HG03045 (cell line): ENCODE measurements at regions not wholly inside any gene's neighbourhood (a gene's known extent, or its start where the extent isn't known, plus 50 kb on each side); places are given as distances from the start of the nearest gene placed in this dataset.

Experiments
- ATAC-seq: cut with Tn5 transposase; IDR thresholded peaks from one replicate; pipeline ENCODE4 v1.9.1; 2021; ENCODE audit warnings: mild to moderate bottlenecking, moderate library complexity; ENCODE audit not compliant: unreplicated experiment

DNA sequence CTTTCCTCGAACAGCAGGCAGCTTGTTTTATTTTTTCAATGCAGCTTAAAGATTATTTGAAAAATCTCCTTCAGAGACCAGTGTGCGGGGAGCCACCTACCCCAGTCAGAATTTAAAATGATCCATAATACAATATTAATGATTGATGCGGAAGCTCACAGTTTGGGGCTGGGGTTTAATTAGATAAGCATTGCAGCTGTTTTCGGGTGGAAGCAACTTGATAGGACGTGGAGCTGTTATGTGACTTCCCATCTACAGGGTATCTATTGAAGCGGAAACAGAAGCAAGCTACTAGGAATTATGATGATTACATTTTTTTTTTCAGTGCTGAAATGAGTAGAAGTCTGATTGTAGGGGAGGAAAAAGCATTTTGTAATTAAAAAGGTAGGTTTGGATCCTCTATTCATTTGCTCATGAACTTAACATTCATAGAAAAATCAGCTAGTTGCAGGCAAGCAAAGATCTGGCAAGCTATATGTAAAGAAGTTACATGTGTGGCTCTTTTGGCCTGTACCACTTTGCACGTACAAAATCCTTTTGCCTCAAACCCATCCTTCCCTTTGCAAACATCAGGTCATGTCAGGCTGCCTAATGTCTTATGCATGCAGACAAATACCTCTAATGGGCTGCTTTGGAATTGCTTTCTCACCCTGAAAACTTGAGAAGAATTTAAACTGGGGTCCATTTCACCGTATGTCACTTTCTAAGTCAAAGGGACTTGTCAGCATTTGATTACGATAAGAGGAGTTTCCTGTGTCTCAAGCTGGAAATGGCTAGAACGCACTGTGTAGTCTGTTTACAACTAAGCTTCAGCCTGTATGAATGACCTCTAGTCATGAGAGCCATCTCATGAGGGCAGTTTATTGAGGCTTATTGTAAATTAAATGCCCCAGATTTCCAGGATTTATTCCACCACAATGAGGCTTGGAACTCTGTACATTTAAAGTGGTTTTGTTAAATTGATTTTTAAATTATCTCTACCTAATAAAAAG is 267.1 kb upstream of the TMTC4 start:
- no peak for ATAC-seq

DNA sequence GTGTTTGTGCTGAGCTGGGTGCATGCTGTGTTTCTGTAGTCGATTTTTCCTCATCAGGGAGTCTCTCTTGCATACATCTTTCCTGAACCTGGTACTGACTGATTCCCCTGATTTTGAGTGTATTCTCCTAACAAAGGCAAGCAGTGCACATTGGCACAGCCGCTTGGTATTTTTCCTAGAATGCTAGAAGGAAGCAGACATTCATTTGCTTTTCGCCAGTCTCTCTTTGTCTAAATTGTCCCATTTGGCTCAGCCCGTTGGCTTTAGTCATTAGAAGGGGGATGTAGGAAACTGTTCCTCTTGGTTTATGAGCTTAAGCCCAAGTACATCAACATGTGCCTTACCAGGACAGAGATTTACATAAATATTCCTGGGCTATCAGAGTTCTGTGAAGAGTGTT is 266.1 kb upstream of the TMTC4 start:
- no peak for ATAC-seq

DNA sequence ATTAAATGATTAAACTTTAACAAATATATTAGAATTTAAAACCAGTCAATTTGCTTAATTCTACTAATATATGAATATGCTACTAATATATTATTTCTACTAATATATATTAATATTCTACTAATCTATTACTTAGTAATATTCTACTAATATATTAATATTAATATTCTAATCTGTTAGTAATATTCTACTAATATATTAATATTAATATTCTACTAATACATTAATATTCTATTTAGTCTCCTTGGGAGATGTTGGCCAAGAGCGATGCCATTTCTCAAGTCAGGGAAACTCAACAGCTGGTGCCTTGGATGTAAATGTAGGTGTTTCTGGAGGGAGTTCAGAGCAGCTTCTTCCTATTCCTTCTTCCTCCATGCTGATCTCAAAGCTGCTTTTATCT is 259.2 kb upstream of the TMTC4 start:
- ATAC-seq: no peak

DNA sequence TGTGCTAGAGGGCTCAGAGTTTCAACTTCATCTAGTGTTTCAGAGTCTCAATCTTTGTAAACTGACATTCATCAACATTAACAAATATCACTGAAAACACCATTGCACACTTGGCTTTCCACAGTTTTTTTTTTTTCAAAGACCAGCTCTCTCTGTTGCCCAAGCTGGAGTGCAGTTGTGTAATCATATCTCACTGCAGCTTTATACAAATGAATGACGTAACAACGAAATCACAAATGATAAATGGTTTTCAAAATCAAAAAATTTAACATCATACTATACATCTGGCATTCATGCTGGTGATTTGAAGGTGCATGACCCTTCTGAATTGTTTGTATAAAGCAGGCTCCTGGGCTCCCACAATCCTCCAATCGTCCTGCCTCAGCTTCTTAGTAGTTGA is 248.0 kb upstream of the TMTC4 start:
- no peak for ATAC-seq

DNA sequence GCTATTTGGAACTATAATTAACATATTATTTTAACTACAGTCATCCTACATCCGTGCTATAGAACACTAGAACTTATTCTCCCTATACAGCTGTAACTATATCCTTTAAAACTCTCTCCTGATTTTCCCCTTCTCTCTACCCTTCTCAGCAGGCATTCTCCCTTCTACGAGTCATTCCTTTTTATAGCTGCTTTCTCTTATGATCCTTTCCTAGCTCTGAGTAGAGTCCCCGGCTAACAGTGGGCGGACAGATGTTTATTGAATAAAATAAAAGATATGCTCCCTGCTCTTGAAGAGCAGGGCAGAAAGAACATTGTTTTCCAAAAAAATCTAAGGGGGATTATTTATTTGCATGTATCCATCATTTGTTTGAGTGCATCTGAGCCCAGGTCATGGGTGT is 246.5 kb upstream of the TMTC4 start:
- no peak for ATAC-seq

DNA sequence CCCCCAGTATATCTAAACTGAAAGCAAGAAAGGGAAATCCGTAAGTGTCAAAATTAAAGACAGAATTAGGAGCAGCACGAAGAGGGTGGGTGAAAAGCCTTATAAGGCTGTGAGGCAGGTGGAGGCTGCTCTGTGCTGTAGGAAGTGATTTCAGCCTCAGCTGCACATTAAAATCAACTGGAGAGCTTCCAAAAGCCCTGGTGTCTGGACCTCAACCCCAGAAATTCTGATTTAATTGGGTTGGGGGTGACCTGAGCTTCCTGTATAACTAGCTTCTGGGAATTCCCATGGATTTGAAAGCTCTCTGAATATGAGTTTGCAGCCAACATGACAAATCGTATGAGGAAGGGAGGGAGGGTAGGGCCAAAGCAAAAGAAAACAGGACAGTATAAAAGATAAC is 242.4 kb upstream of the TMTC4 start:
- ATAC-seq: no peak

DNA sequence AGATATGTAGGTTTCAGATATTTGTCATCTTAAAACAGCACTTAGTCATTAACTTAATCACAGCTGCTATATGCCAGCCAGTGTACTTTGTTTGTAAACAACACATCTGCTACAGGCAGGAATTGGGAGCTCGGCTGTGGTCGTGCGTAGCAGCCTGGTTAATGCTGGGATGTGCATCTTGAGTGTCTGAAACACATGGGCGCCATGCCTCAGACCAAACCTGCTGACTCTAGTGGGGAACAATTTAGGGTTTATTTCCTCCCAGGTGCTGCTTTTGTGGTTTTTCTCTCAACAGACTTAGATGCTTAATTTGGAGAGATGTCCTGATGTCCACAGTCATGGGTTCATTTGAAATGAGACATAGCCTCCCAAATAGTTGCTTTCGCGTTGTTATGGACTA is 238.5 kb upstream of the TMTC4 start:
- ATAC-seq: no peak

DNA sequence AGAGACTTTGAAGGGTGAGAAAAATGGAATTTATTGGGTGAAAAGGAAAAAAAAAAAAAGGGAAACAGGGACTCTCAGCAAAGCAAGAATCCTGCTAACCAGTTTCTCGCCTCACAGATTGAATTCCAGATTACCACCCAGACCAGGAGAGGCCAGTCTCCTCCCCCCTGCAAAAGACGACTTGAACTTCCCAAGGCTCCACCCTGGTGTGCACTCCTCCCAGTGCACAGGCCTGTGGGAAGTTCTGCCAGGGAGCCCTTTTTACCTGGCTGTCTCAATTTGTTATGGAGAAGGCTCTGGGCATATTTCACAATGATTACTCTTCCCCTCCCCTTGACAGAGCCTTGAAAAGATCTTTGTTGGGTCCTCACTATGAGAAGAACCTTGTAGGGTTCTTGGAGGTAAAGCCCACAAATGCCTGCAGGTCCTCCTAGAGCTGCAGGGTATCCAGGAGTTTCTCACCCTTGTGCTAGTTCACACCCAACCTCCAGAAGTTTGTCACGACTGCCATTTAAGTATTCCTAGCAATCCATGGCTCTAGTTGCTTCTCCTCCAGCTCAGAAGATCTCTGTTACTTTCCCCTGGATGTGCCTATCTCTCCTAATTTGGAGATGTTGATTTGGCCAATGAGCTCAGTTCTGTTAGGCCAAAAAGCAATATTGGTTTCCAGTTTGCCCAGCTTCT is 229.8 kb upstream of the TMTC4 start:
- no peak for ATAC-seq

DNA sequence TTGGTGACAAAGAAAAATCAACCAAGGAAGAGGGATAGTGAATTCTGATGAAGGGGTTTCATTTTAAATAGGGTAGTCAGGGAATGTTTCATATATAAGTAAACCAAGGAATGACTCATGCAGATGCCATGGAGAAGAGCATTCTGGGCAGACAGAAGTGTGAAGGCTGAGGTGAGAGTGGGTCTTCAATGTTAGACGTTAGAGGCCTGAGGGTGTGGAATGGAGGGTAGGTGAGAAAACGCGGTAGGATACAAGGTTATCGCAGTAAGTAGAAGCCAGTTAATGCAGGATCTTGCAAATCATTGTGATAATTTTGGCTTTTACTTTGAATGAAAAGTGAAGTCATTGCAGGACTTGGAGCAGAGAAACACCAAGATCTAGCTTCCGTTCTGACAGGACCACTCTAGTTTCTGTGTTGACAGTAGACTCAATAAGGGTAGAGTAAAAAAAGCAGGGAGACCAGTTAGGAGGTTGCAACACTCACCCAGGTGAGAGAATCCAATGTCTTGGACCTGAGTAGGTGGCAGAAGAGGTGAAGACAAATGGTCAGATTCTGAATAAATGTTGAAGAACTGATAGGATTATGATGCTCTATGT is 225.2 kb upstream of the TMTC4 start:
- ATAC-seq: no peak

DNA sequence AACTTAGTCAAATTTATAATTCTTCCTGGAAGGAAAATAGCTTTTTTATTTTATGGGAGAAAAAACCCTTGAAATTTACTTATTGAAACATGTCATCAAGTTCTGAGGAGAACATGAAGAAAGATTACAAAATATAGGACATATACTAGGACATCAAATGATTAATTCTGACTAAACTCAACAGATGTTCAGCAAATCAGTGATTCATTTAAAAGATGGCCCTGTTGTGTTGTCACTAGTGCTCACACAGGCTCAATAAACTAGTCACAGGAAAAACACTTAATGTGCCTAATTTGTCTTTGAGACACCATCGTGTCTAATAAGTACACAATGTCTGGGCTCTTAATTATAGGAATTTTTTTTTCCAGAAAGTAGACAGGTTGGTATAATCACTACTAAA is 223.8 kb upstream of the TMTC4 start:
- ATAC-seq: no peak

DNA sequence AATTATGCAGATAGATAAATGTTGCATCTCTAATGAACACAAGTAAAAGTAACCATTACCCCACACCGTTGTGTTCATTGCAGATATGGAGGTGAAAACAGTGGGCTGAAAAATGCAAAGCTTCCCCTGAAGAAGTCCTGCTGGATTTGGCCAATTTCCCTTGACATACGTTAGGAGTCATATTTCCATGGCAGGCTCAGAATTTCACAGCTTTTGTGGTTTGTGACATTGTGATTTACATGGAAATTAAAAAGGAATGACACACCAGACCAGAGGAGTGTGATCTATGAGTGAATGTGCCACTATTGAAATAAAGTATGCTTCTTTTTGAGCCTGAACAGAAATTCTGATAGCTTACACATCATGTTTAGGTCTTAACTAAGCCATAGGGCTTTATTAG is 221.1 kb upstream of the TMTC4 start:
- no peak for ATAC-seq

DNA sequence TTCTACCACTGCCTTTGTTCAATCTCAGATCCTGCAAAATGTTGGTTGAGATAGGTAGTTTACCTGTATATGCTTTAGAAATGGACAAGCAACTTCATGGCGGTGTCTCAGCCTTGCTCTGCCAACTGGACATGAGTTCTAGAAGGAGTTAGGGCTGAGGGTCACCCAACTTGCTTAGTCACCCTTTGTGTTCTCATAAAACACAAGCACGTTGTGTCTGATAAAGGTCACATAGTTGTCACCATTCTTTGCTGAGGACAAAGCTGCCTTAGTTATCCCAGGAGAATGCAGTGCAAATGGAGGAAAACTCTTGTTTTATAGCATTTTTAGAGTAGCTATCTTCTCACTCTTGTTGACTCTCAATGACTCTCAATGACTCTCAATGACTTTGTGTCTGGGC is 218.4 kb upstream of the TMTC4 start:
- ATAC-seq: no peak

DNA sequence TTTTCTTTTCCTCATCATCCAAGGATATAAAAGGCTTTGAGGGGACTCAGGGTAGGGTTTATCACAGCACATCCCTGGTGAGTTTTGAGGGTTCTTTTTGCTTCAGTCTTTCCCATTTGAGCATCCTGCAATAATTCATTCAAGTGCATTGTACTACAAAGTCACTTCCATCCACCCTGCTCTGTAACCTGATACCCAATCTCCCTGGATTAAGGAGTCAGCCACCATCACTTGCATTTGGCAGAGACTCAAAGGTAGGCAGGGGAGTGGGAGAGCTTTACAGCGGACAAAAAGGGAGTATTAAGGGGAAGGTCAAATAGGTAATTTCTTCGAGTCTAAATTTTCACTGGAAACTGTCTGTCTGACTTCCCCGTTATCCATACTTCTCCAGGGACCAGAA is 216.1 kb upstream of the TMTC4 start:
- no peak for ATAC-seq

DNA sequence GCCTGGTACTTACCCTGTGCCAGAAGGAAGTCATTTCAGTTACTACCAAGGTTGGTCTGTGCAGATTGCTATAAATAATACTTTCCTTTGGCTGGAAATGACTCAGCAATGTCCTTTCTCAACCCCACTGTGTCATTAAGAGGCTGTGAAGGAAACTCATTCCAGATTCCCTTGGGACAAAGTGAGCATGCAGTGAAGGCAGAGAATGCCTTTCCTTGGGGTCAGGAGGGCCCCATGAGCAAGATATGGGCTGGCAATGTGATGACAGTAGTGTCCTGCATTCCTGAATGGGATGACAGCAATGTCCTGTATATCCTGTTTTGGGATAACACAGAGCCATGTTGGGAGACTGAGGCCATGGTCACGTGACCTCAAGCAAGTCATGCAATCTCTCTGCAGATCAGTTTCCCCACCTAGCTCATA is 213.1 kb upstream of the TMTC4 start:
- ATAC-seq: no peak

DNA sequence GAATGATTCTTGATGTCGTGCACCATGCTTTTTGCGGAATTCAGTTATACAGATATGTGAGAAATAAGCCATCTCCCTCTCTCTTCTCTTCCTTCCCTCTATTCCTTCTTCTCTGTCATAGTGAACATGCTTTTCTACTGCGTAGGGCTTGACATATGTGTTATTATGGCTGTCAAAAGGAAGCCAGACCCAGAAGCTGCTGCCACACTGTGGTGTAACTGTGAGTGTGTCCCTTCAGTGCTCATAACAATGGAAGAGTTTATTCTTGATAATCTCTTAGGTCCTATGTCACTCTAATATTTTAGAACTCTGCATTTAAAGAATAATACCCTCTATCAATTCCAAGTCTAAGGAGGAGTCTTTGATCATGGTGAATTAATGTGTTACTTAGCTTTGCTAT is 208.9 kb upstream of the TMTC4 start:
- ATAC-seq: no peak

DNA sequence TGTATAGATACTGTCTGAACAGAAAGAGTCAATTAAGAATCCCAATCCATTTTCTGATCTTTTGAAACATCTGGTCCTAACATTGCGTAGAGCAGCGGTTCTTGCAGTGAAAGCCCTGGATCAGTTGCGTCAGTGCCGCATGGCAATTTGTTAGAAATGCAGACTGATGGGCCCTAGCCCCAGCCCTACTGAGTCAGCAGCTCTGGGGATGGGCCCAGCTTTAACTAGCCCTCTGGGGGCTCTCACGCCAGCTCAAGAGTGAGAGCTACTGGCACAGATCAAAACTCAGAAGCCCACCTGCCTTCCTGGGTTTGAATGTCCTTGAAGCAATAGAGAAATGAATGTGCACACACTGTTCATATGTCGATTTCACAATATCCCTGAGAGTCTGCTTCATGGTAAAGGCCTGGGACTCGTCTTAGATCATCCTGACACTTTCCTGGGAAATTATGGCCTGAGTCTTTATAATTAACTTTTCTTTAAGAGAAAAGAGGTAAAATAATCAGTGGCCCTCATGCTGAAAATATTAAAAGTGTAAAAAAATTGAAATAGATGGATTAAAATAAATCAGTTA is 206.8 kb upstream of the TMTC4 start:
- no peak for ATAC-seq

DNA sequence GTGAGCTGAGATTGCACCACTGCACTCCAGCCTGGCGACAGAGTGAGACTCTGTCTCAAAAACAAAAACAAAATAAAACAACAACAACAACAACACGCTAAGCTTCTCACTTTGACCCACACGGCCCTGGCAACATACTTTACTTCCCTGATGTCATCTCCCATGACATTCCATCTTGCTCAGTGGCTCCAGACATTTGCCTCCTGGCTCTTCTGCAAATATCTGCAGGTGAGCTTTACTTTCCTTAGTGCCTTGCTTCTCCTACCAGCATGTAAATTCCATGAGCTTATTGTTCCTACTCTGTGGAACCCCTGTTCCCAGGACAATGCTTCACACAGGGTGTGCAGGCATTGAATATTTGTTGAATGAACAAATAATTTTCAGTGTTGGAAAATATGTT is 205.6 kb upstream of the TMTC4 start:
- ATAC-seq: no peak

DNA sequence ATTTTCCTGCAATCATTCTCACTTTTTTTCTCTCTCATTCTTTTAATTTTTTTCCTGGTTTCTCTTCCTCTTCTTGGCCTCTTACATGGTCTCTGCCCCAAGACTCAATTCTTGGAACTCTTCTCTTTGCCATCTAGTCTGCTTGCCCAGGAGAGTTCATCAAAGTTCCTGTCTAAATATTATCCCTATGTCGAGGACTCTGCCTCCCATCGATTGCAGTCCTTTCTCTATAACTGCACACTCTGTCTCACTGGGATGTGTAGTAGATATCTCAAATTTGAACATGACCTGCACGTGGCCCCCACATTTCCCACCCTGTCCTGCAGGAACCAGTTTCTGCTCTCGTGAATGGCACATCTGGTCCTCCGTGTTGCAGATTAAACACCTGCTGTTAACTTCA is 204.7 kb upstream of the TMTC4 start:
- ATAC-seq: no peak

DNA sequence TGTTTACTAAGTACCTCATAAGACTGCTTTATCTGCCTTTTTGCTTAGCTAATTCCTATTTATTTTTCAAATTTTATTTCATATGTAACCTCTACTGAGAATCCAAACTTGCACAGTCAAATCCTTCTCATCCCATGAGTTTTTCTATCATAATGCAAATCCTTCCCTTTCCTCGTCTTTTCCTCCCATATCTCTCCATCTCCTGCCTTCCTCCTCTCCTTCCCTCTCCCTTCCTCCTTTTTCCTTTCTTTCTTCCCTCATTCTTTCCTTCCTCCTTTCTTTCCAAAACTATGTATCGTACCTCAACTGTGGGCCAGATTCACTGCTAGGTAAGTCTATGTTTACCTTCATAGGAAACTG is 201.4 kb upstream of the TMTC4 start:
- ATAC-seq: no peak

DNA sequence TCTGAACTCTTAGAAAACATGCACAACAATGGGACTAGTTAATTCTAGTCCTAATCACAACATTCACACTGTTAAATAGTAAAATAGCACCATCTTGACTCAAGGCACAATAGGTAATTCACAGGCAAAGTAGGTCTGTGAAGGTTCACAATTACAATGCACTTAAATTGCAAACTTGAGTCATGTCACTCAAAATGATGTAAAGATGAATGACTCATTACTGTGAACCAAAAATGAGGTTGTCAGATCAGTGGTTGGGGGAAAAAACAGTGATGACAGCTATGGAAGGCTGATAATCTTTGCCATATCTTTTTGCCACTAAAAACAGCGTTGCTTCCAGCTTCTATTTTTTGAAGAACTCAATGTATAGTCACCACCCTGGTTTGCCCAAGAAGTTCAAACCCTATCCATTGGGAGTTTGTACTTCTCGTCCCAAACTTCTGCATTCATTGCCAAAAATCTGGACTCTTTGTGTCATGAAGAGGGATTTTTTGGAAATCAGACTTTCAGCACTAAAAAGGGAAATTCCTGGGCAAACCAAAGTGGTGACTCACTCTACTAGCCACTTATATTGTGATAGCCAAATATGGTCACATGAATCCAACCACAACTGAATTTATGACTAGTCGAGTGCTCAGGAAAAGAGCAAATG is 200.9 kb upstream of the TMTC4 start:
- peak; percentile 63 for ATAC-seq

DNA sequence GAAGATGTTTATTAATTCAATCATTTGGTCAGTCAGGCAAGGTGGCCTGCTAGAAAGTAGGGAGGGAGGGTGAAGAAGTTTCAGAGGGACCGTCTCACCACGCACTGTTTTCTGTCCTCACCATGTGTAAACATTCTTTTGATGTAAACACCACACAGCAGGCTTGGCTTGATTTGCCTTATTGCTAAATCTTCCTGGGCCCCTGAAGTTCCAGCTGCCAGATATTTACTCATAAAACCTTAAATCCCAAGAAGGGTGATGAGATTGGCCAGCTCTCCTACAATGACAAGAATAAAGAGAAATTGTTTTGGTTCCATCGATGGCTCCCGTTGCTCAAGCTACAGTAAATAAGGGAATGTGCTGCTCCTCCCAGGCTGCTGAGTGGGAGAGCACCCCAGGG is 198.2 kb upstream of the TMTC4 start:
- no peak for ATAC-seq
